ENCODE measurements at regions not wholly inside any gene's neighbourhood (a gene's known extent, or its start where the extent isn't known, plus 50 kb on each side); places are given as distances from the start of the nearest gene placed in this dataset.

DNA sequence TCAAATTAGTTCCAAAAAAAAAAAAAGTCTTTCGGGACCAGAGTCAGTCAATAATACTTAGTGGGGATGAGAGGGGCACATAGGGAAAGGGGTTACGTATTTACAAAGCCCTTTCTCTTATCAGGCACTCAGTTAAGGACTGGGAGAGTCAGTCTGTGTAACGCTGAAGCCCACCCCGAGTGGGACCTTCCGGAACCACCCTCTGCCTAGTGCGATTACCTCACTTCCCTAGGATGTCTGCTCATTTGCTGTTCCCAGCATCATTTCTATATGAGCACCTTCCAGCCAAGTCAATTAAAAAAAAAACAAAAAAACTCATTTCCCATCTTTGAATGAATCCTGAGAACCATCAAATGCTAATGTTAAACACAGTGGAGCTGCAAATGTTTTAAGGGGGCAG, 76.9 kb downstream of the BMP4 start:
- H3K23ac ChIP-seq (ENCODE audit: low read length in 2 of 2) = no peak overlapping the region
- H2BK15ac ChIP-seq (ENCODE audit: low read depth, poor library complexity, severe bottlenecking) = no peak overlapping the region
- no peaks in the 10 kb centered on the region for H3K27me3 ChIP-seq (ENCODE audit: control insufficient read depth in 1 of 2, insufficient read depth in 1 of 2, low read length in 2 of 2)
- H3K4ac ChIP-seq (ENCODE audit: low read depth in 1 of 2, low read length in 2 of 2) = no peak overlapping the region
- no peak overlapping the region for H3K4me2 ChIP-seq (ENCODE audit: low read length, poor library complexity, severe bottlenecking)
- no peak overlapping the region for H3K4me3 ChIP-seq (ENCODE audit: insufficient read depth in 1 of 2, low read depth in 1 of 2, low read length in 2 of 2)
- H2BK12ac ChIP-seq (ENCODE audit: low read length in 2 of 2) = peak overlapping the region in 1 of 2 experiments; percentile 45
- no peak overlapping the region for H4K91ac ChIP-seq (ENCODE audit: low read length)
- DNase-seq = no peak
- no peak overlapping the region for H3K18ac ChIP-seq (ENCODE audit: low read depth in 1 of 2, low read length in 2 of 2)
- 95% methylated on average over 6 of the region's 6 CpGs for WGBS
- H4K8ac ChIP-seq (ENCODE audit: low read length) = no peak overlapping the region
- no peak overlapping the region for H3K9ac ChIP-seq (ENCODE audit: low read length)
- H2AFZ ChIP-seq (ENCODE audit: low read depth, low read length) = no peak overlapping the region
- H3K9me3 ChIP-seq (ENCODE audit: control insufficient read depth, low read length) = no peaks in the 10 kb centered on the region
- peak overlapping the region; percentile 63 for H2AK5ac ChIP-seq (ENCODE audit: low read length, severe bottlenecking)
- no peak overlapping the region for H2BK5ac ChIP-seq (ENCODE audit: low read depth, low read length, poor library complexity, severe bottlenecking)
- H3K36me3 ChIP-seq (ENCODE audit: control insufficient read depth in 1 of 2, insufficient read depth in 2 of 2, low read depth in 1 of 2, low read length in 2 of 2) = no peaks in the 10 kb centered on the region
- H3K79me1 ChIP-seq (replicated peaks; ENCODE audit: low read length, poor library complexity, severe bottlenecking) = no peaks in the 10 kb centered on the region
- H2BK120ac ChIP-seq (ENCODE audit: low read depth, low read length) = no peak overlapping the region
- H3K4me1 ChIP-seq (ENCODE audit: control insufficient read depth, insufficient read depth, low read depth, low read length) = no peaks in the 10 kb centered on the region
- no peak overlapping the region for H3K14ac ChIP-seq (ENCODE audit: low read length in 2 of 2)
- no peak overlapping the region for H3K27ac ChIP-seq (ENCODE audit: low read length, poor library complexity, severe bottlenecking)

DNA sequence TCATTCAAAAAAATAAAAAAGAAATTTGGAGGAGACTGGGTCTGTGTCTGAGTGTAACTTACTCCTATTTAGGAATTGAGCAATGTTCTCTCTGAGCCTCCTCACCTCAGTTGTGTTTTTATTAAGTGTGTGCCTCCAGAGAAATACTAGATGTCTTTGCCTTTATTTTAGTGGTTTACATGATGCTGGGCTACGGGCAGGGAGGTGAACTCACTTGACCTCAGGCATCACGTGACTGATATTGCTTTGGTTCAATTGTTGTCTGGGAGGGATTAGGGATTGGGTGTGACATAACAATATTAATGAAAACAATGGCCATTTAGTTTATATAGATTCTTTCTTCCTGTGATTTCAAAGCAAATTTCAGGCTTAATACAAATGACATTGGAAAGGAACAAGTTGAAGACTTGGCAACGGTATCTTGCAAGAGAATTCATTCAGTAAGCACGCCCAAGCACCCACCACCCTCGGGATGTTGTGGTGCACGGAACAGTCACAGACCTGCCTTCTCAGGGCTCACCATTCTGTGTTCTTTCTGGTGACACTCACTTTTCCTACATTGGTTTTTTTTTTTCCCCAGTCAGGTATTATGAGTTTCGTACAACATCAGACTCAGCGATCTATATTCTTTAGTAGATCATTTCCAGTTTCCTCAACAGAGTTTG, 77.5 kb downstream of the BMP4 start:
- Histone ChIP-seq H2BK120ac (ENCODE audit: low read depth, low read length) (no peak overlapping the region), H3K23ac (ENCODE audit: low read length in 2 of 2) (no peak overlapping the region), H3K4ac (ENCODE audit: low read depth in 1 of 2, low read length in 2 of 2) (peak overlapping the region in 1 of 2 experiments; percentile 26), H3K4me1 (ENCODE audit: control insufficient read depth, insufficient read depth, low read depth, low read length) (no peaks in the 10 kb centered on the region), H3K27ac (ENCODE audit: low read length, poor library complexity, severe bottlenecking) (no peak overlapping the region), H3K9ac (ENCODE audit: low read length) (no peak overlapping the region), H4K91ac (ENCODE audit: low read length) (peak overlapping the region; percentile 35), H2BK12ac (ENCODE audit: low read length in 2 of 2) (peak overlapping the region in 1 of 2 experiments; percentile 33), H3K79me1 (replicated peaks; ENCODE audit: low read length, poor library complexity, severe bottlenecking) (no peaks in the 10 kb centered on the region), H3K4me3 (ENCODE audit: insufficient read depth in 1 of 2, low read depth in 1 of 2, low read length in 2 of 2) (no peak overlapping the region), H3K36me3 (ENCODE audit: control insufficient read depth in 1 of 2, insufficient read depth in 2 of 2, low read depth in 1 of 2, low read length in 2 of 2) (no peaks in the 10 kb centered on the region), H2BK15ac (ENCODE audit: low read depth, poor library complexity, severe bottlenecking) (no peak overlapping the region), H3K18ac (ENCODE audit: low read depth in 1 of 2, low read length in 2 of 2) (peak overlapping the region in 1 of 2 experiments; percentile 54), H3K4me2 (ENCODE audit: low read length, poor library complexity, severe bottlenecking) (no peak overlapping the region), H2BK5ac (ENCODE audit: low read depth, low read length, poor library complexity, severe bottlenecking) (no peak overlapping the region), H4K8ac (ENCODE audit: low read length) (no peak overlapping the region), H2AFZ (ENCODE audit: low read depth, low read length) (no peak overlapping the region), H3K27me3 (ENCODE audit: control insufficient read depth in 1 of 2, insufficient read depth in 1 of 2, low read length in 2 of 2) (no peaks in the 10 kb centered on the region), H2AK5ac (ENCODE audit: low read length, severe bottlenecking) (no peak overlapping the region), H3K9me3 (ENCODE audit: control insufficient read depth, low read length) (no peaks in the 10 kb centered on the region), H3K14ac (ENCODE audit: low read length in 2 of 2) (no peak overlapping the region)
- 80% methylated on average over 8 of the region's 8 CpGs for WGBS
- DNase-seq = no peak

DNA sequence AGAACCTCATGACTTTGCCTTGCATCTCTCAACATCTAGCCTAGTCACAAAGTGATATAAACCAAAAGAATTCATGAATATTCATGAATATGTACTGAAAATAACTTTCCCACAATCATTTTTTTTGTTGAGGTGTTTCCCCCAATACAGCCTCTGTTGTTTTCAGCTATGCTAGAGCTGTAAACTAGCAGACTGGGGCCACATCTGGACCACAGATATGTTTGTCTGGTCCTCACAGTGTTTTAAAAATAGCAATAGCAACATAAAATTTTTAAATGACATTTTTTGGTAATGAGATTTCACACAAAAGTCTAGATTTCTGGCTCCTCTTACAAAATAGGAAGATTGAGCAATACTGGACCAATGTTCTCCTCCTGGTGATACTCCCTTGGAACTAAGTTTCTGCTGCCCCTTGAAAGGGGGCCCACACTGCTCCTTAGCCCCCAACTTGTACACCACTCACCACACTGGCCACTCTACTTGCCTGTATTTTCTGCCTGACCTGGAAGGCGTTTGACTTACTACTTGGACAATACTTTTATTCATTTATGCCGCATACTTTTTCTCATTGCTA, 81.2 kb downstream of the BMP4 start:
- H2BK15ac ChIP-seq (ENCODE audit: low read depth, poor library complexity, severe bottlenecking) = no peak overlapping the region
- H4K8ac ChIP-seq (ENCODE audit: low read length) = no peak overlapping the region
- no peaks in the 10 kb centered on the region for H3K9me3 ChIP-seq (ENCODE audit: control insufficient read depth, low read length)
- no peak overlapping the region for H2BK120ac ChIP-seq (ENCODE audit: low read depth, low read length)
- H2BK12ac ChIP-seq (ENCODE audit: low read length in 2 of 2) = no peak overlapping the region
- no peak overlapping the region for H3K4me3 ChIP-seq (ENCODE audit: insufficient read depth in 1 of 2, low read depth in 1 of 2, low read length in 2 of 2)
- no peak overlapping the region for H3K4me2 ChIP-seq (ENCODE audit: low read length, poor library complexity, severe bottlenecking)
- no peak for DNase-seq
- no peak overlapping the region for H4K91ac ChIP-seq (ENCODE audit: low read length)
- 86% methylated on average over 2 of the region's 2 CpGs for WGBS
- H2AFZ ChIP-seq (ENCODE audit: low read depth, low read length) = no peak overlapping the region
- H3K27me3 ChIP-seq (ENCODE audit: control insufficient read depth in 1 of 2, insufficient read depth in 1 of 2, low read length in 2 of 2) = no peaks in the 10 kb centered on the region
- no peak overlapping the region for H3K23ac ChIP-seq (ENCODE audit: low read length in 2 of 2)
- H3K27ac ChIP-seq (ENCODE audit: low read length, poor library complexity, severe bottlenecking) = no peak overlapping the region
- H2AK5ac ChIP-seq (ENCODE audit: low read length, severe bottlenecking) = no peak overlapping the region
- no peaks in the 10 kb centered on the region for H3K36me3 ChIP-seq (ENCODE audit: control insufficient read depth in 1 of 2, insufficient read depth in 2 of 2, low read depth in 1 of 2, low read length in 2 of 2)
- no peak overlapping the region for H2BK5ac ChIP-seq (ENCODE audit: low read depth, low read length, poor library complexity, severe bottlenecking)
- no peak overlapping the region for H3K9ac ChIP-seq (ENCODE audit: low read length)
- H3K18ac ChIP-seq (ENCODE audit: low read depth in 1 of 2, low read length in 2 of 2) = no peak overlapping the region
- peaks cover 4% of the 10 kb centered on the region for H3K4me1 ChIP-seq (ENCODE audit: control insufficient read depth, insufficient read depth, low read depth, low read length)
- no peaks in the 10 kb centered on the region for H3K79me1 ChIP-seq (replicated peaks; ENCODE audit: low read length, poor library complexity, severe bottlenecking)
- H3K14ac ChIP-seq (ENCODE audit: low read length in 2 of 2) = no peak overlapping the region
- H3K4ac ChIP-seq (ENCODE audit: low read depth in 1 of 2, low read length in 2 of 2) = no peak overlapping the region

DNA sequence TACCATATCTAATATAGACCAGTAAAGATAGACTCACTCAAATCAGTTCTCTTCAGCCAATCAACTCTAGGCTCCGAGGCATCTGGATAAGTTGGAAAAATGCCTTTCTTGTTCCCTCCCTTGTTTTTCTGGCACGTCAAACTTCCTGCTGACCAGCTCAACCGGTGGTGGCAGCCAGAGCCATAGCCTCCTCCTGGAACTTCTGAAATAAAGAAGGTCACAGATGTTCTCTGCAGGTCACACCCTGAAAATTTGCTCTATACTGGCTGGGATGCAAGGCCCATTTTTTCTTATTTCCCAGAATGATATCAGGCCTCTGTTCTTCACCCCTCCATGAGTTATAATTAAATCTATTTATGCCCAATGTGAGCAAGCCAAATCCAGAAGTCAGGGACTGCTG, 81.9 kb downstream of the BMP4 start:
- H3K79me1 ChIP-seq (replicated peaks; ENCODE audit: low read length, poor library complexity, severe bottlenecking) = no peaks in the 10 kb centered on the region
- no peak overlapping the region for H2BK15ac ChIP-seq (ENCODE audit: low read depth, poor library complexity, severe bottlenecking)
- no peak overlapping the region for H3K4ac ChIP-seq (ENCODE audit: low read depth in 1 of 2, low read length in 2 of 2)
- no peak overlapping the region for H3K23ac ChIP-seq (ENCODE audit: low read length in 2 of 2)
- no peaks in the 10 kb centered on the region for H3K36me3 ChIP-seq (ENCODE audit: control insufficient read depth in 1 of 2, insufficient read depth in 2 of 2, low read depth in 1 of 2, low read length in 2 of 2)
- H4K8ac ChIP-seq (ENCODE audit: low read length) = no peak overlapping the region
- H2BK5ac ChIP-seq (ENCODE audit: low read depth, low read length, poor library complexity, severe bottlenecking) = no peak overlapping the region
- no peak overlapping the region for H2AFZ ChIP-seq (ENCODE audit: low read depth, low read length)
- no peak overlapping the region for H2BK12ac ChIP-seq (ENCODE audit: low read length in 2 of 2)
- no peak overlapping the region for H2BK120ac ChIP-seq (ENCODE audit: low read depth, low read length)
- no peaks in the 10 kb centered on the region for H3K9me3 ChIP-seq (ENCODE audit: control insufficient read depth, low read length)
- no peak overlapping the region for H3K14ac ChIP-seq (ENCODE audit: low read length in 2 of 2)
- H3K27ac ChIP-seq (ENCODE audit: low read length, poor library complexity, severe bottlenecking) = no peak overlapping the region
- H2AK5ac ChIP-seq (ENCODE audit: low read length, severe bottlenecking) = no peak overlapping the region
- no peak for DNase-seq
- no peaks in the 10 kb centered on the region for H3K27me3 ChIP-seq (ENCODE audit: control insufficient read depth in 1 of 2, insufficient read depth in 1 of 2, low read length in 2 of 2)
- H4K91ac ChIP-seq (ENCODE audit: low read length) = no peak overlapping the region
- H3K4me2 ChIP-seq (ENCODE audit: low read length, poor library complexity, severe bottlenecking) = no peak overlapping the region
- H3K4me3 ChIP-seq (ENCODE audit: insufficient read depth in 1 of 2, low read depth in 1 of 2, low read length in 2 of 2) = no peak overlapping the region
- H3K18ac ChIP-seq (ENCODE audit: low read depth in 1 of 2, low read length in 2 of 2) = no peak overlapping the region
- H3K4me1 ChIP-seq (ENCODE audit: control insufficient read depth, insufficient read depth, low read depth, low read length) = peaks cover 4% of the 10 kb centered on the region
- 94% methylated on average over 3 of the region's 3 CpGs for WGBS
- no peak overlapping the region for H3K9ac ChIP-seq (ENCODE audit: low read length)
